ENCODE measurements at regions not wholly inside any gene's neighbourhood (a gene's known extent, or its start where the extent isn't known, plus 50 kb on each side); places are given as distances from the start of the nearest gene placed in this dataset.

DNA sequence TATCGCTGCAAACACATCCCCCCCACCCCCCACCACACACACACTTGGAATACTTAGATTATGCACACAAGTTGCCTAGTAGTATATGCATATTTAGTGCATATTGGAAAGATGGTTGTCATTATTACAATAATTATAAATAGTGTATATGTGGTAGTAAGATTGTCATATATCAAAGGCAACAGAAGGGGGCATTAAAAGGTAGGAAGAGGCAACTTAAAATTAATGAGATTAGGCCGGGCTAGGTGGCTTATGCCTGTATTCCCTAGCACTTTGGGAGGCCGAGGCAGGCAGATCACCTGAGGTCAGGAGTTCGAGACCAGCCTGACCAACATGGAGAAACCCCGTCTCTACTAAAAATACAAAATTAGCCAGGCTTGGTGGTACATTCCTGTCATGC is 52.1 kb downstream of the GSC start:
- DNase-seq (ENCODE audit: low spot score): no peak

- no peak for DNase-seq (ENCODE audit: low spot score)
Measured at GRCh38 chr14:94716976-94717375, 52.9 kb downstream of the GSC start.

GRCh38 chr14:94713115-94713514 is 56.8 kb downstream of the GSC start:
- no peak for DNase-seq (ENCODE audit: low spot score)

GRCh38 chr14:94710731-94711130 is 59.2 kb downstream of the GSC start:
- no peak for DNase-seq (ENCODE audit: low spot score)

- no peak for DNase-seq (ENCODE audit: low spot score)
Measured at GRCh38 chr14:94707494-94707893, 62.4 kb downstream of the GSC start.

DNA sequence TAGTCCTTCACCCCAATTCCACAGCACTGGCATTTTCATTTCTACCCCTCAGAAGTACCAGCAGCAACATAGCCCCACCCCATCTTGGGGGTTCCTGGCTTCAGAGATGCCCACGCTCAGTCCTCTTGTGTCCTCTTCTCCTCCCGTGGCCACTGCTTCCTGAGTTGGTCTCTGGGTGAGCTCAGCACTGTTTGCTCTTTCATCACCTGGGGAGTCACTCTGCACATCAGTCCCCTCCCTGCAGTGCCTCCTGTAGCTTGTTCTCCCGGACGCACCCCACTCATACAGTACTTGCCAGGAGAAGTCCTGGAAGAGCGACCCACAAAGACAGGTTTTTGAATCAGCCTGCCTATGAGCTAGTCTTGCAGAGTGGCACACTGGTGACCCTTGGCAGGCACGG is 63.8 kb downstream of the GSC start:
- no peak for DNase-seq (ENCODE audit: low spot score)

DNA sequence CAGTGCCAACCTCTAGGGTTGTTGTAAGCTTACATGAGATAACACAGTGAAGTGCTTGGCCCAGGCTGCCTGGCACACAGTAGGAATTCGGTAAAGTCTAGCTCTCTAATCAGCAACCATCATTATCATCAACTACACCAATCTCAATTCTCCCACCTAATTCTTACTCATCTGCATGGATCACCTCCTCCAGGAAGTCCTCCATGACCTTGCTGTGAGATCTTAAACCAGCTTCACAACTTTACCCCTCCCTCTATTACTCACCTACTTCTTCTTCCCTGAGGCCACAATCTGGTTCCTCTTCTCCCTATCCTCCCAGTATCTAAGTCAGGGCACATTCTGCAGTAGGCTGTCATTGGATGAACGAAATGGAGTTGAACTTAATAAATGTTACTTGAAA is 67.3 kb downstream of the GSC start:
- DNase-seq (ENCODE audit: low spot score): no peak

GRCh38 chr14:94701861-94702370 is 68.0 kb downstream of the GSC start:
- DNase-seq (ENCODE audit: low spot score): no peak

DNA sequence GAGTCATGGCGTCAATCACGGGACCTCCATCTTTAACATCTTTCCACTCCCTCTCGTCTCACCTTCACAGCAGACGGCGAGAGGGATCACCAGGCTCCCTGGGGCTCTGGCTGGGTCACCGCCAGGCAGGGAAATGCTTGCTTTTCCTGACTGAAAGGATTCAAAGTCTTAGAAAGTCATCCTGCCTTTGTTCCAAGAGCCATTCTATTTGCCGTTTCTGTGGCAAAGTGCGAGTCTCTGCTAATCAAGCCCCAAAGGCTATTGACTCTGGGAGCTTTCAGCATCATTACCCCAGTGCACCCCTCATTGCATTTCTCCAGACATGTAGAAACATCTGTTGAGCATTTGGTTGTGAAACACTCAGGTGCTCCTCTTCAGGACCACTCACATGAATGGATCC is 69.6 kb downstream of the GSC start:
- no peak for DNase-seq (ENCODE audit: low spot score)

DNA sequence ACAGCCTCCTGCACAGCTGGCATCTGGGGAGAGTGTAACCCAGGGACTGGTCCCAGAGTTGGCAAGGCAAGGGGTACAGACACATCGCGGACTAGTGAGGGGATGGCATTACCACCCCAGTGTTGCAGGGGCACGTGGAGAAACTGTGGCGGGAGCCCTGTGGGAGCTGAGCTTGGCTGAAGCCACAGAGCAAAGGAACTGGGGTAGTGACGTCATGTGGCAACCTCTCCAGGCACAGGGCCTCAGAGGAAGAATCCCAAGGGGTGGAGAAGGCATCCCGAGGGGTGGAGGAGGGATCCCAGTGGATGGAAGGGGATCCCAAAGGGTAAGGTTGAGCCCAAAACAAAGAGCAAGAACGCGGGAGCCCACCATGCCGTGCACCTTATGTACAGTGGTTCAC is 70.1 kb downstream of the GSC start:
- no peak for DNase-seq (ENCODE audit: low spot score)

GRCh38 chr14:94697773-94698556 is 71.9 kb downstream of the GSC start:
- DNase-seq (ENCODE audit: low spot score): no peak

GRCh38 chr14:94696518-94696917 is 73.4 kb downstream of the GSC start:
- DNase-seq (ENCODE audit: low spot score): no peak

DNA sequence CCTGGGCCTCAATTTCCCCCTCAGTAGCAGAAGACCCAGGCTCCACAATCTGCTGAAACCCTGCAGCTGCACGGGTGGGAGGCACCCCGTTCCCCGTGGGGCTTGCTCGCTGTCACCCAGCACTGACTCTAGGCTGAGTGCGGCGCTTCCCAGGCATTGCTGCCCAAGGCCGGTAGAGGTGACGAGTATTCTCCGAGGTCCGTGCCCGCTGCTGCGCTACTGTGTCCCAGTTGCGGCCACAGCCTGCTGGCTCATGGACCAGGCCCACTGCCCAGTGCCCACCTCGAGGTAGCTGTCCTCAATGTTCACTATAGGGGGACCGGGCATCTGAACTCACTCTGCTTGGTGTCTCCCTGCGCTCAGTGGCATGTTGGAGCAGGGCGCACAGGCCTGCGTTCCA is 74.7 kb downstream of the GSC start:
- DNase-seq (ENCODE audit: low spot score): no peak

DNA sequence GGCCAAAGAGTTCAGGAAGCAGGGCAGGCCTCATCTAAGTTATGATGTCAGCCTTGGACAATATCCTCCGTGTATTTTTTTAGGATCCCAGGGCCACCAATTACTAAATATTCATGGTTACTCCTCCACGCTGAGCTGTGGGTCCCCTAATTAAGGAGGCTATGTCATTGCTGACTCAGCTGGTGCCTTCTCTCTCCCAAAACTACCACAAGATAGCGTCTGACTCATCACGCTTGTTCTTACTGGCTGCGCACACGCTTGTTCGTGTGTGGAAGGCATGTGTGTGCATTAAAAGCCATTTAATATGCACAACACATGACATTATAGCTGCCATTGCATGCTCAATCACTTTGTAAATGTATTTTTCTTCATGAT is 78.3 kb downstream of the GSC start:
- no peak for DNase-seq (ENCODE audit: low spot score)

DNA sequence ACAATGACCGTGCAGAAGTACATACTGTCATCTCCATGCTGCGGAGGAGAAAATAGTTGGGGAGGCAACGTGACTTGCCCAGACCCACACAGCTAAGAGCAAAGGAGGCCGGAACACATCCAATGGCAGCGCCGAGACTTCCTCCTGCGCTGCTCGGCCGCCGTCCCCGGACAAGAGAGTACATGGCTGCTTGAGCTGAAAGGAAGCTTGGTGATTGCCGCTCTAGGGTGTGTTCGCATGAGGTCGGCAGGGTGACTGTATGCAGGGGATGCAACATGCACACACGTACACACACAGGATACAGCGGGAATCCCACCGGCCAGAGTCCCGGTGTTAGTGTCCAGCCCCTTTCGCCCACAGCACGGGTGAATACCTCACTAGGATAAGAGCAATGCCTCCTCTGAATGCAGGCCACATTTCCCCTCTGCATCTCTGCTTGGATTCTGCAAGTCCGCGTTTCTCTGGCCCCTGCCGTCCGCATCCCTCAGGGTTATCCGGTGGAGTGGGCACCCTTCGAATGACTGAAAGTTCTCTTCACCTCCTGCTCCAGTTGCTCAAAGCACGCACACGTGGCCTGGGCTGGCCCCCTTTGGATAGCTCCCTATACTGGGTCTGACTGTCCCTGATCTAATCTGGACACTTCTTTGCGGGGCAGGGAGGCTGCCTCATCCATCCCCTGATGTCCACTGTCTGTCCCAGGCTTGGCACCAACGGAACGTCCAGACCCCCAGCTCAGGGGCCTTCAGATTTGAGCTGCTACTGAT is 78.8 kb downstream of the GSC start:
- no peak for DNase-seq (ENCODE audit: low spot score)

- no peak for DNase-seq (ENCODE audit: low spot score)
Measured at GRCh38 chr14:94690486-94690885, 78.3 kb downstream of the SERPINA3 start.

GRCh38 chr14:94689985-94690400 is 77.8 kb downstream of the SERPINA3 start:
- DNase-seq (ENCODE audit: low spot score): no peak

GRCh38 chr14:94689218-94689984 is 77.2 kb downstream of the SERPINA3 start:
- DNase-seq (ENCODE audit: low spot score): peak; percentile 85

DNA sequence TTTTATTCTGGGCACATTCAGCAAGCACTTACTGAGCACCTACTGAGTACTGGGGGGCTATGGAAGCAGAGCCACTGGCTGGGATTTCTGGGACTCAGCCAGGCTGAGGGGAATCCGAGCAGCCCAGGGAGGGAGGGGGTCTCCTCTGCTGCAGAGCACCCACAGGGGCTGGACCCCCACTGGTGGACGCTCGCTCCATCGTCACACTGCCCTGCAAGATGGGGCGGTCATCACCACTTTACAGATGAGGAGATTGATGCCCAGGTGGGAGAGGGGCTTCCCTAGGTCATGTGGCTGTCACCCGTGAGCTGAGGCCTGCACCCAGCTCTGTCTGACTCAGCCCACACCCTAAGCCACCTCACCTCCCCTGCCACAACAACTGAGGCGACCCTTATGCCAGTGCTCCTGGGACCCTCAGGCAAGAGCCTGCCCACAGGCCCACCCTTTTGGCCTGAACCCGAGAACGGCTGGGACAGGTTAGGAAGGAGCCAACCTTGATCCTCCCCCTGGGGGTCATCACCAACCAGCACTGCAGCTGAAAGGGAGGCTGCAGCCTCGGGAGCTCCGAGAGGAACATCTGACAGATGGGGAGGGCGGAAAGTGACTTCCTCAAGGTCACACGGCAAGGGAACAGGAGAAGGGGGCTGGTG is 74.4 kb downstream of the SERPINA3 start:
- DNase-seq (ENCODE audit: low spot score): no peak

GRCh38 chr14:94685681-94686485 is 73.7 kb downstream of the SERPINA3 start:
- no peak for DNase-seq (ENCODE audit: low spot score)

DNA sequence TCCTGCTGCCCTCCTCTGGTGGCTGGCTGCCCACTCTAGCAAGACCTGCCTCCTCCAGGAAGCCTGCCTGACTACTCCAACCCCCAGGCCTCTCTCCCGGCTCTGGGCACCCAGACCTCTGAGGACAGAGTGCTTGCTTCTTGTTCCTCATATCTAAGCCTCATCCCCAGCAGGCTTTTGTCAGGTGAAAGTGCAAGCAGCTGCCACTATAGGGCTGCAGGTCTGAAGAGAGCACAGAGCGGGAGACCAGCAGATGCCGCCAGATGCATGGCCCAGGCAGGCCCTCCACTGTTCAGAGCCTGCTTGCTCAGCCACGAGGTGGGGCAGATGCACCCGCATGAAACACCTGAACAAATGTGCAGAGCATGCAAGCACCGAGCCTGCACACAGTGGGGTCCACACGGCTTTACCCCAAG is 73.0 kb downstream of the SERPINA3 start:
- no peak for DNase-seq (ENCODE audit: low spot score)
